GM19463 (cell line): ENCODE measurements at regions not wholly inside any gene's neighbourhood (a gene's known extent, or its start where the extent isn't known, plus 50 kb on each side); places are given as distances from the start of the nearest gene placed in this dataset.

Experiments
- ATAC-seq: cut with Tn5 transposase; IDR thresholded peaks from one replicate; pipeline ENCODE4 v1.9.1; 2021; ENCODE audit warnings: mild to moderate bottlenecking, moderate library complexity; ENCODE audit not compliant: unreplicated experiment

GRCh38 chr17:55635253-55635914 is 87.3 kb downstream of the TMEM100 start:
- ATAC-seq, result no peak

- no peak for ATAC-seq
Observed at GRCh38 chr17:55634702-55635101, 88.0 kb downstream of the TMEM100 start.

- ATAC-seq, result no peak
Observed at GRCh38 chr17:55632893-55633292, 89.8 kb downstream of the TMEM100 start.

- no peak for ATAC-seq
Observed at GRCh38 chr17:55632236-55632635, 90.4 kb downstream of the TMEM100 start.

GRCh38 chr17:55629995-55630394 is 92.7 kb downstream of the TMEM100 start:
- ATAC-seq, result no peak

- ATAC-seq, result peak; percentile 53
Observed at GRCh38 chr17:55625521-55625920, 97.1 kb downstream of the TMEM100 start.

GRCh38 chr17:55624772-55625433 is 97.8 kb downstream of the TMEM100 start:
- ATAC-seq, result peak; percentile 74

GRCh38 chr17:55622547-55622946 is 100.1 kb downstream of the TMEM100 start:
- no peak for ATAC-seq

- no peak for ATAC-seq
Observed at GRCh38 chr17:55620945-55621344, 101.7 kb downstream of the TMEM100 start.

- ATAC-seq, result no peak
Observed at GRCh38 chr17:55620023-55620422, 102.6 kb downstream of the TMEM100 start.

GRCh38 chr17:55617441-55617840 is 105.2 kb downstream of the TMEM100 start:
- no peak for ATAC-seq

GRCh38 chr17:55614061-55614460 is 102.8 kb upstream of the SMIM36 start:
- ATAC-seq, result no peak

- no peak for ATAC-seq
Observed at GRCh38 chr17:55612691-55613141, 101.5 kb upstream of the SMIM36 start.

GRCh38 chr17:55607731-55608341 is 96.6 kb upstream of the SMIM36 start:
- ATAC-seq, result no peak

- no peak for ATAC-seq
Observed at GRCh38 chr17:55606488-55606815, 95.2 kb upstream of the SMIM36 start.

GRCh38 chr17:55605705-55606487 is 94.6 kb upstream of the SMIM36 start:
- no peak for ATAC-seq

- no peak for ATAC-seq
Observed at GRCh38 chr17:55601874-55602364, 90.7 kb upstream of the SMIM36 start.

GRCh38 chr17:55598495-55598894 is 87.2 kb upstream of the SMIM36 start:
- no peak for ATAC-seq

GRCh38 chr17:55588446-55589242 is 77.4 kb upstream of the SMIM36 start:
- no peak for ATAC-seq

GRCh38 chr17:55587608-55588139 is 76.4 kb upstream of the SMIM36 start:
- no peak for ATAC-seq
